ENCODE measurements at regions not wholly inside any gene's neighbourhood (a gene's known extent, or its start where the extent isn't known, plus 50 kb on each side); places are given as distances from the start of the nearest gene placed in this dataset.

DNA sequence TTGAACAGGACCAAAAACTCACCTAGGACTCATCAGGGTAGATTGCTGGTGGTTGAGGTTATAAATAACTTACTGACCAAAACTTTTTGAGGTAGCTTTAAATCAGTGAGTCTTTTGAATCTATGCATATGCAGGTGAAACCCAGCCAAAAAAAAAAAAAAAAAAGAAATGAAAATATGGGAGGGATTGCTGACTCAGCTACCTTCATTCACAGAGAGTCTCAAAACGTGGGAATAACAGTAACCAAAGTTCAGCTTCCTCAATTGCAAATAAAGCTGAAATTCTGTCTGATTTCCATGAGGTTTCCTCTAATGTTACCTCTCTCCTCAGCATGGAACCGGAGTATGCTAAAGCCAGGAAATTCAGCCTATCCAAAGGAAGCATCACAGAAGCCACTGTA, 95.2 kb upstream of the SEMA6D start:
- CTCF ChIA-PET = no interaction called here
- TF ChIP-seq, protein P1, sequence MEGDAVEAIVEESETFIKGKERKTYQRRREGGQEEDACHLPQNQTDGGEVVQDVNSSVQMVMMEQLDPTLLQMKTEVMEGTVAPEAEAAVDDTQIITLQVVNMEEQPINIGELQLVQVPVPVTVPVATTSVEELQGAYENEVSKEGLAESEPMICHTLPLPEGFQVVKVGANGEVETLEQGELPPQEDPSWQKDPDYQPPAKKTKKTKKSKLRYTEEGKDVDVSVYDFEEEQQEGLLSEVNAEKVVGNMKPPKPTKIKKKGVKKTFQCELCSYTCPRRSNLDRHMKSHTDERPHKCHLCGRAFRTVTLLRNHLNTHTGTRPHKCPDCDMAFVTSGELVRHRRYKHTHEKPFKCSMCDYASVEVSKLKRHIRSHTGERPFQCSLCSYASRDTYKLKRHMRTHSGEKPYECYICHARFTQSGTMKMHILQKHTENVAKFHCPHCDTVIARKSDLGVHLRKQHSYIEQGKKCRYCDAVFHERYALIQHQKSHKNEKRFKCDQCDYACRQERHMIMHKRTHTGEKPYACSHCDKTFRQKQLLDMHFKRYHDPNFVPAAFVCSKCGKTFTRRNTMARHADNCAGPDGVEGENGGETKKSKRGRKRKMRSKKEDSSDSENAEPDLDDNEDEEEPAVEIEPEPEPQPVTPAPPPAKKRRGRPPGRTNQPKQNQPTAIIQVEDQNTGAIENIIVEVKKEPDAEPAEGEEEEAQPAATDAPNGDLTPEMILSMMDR (IDR thresholded peaks at IDR 0.05) = no peak
- TF ChIP-seq, protein P2, sequence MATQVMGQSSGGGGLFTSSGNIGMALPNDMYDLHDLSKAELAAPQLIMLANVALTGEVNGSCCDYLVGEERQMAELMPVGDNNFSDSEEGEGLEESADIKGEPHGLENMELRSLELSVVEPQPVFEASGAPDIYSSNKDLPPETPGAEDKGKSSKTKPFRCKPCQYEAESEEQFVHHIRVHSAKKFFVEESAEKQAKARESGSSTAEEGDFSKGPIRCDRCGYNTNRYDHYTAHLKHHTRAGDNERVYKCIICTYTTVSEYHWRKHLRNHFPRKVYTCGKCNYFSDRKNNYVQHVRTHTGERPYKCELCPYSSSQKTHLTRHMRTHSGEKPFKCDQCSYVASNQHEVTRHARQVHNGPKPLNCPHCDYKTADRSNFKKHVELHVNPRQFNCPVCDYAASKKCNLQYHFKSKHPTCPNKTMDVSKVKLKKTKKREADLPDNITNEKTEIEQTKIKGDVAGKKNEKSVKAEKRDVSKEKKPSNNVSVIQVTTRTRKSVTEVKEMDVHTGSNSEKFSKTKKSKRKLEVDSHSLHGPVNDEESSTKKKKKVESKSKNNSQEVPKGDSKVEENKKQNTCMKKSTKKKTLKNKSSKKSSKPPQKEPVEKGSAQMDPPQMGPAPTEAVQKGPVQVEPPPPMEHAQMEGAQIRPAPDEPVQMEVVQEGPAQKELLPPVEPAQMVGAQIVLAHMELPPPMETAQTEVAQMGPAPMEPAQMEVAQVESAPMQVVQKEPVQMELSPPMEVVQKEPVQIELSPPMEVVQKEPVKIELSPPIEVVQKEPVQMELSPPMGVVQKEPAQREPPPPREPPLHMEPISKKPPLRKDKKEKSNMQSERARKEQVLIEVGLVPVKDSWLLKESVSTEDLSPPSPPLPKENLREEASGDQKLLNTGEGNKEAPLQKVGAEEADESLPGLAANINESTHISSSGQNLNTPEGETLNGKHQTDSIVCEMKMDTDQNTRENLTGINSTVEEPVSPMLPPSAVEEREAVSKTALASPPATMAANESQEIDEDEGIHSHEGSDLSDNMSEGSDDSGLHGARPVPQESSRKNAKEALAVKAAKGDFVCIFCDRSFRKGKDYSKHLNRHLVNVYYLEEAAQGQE (IDR thresholded peaks at IDR 0.05; ENCODE audit: insufficient read depth in 1 of 2, low read depth in 2 of 2, low read length in 1 of 2) = no peak
- no peak for DNase-seq (ENCODE audit: low read depth, low spot score)
- no peaks in the 10 kb centered on the region for H3K36me3 ChIP-seq (ENCODE audit: control insufficient read depth, insufficient read depth, low read length)
- H3K9me3 ChIP-seq (ENCODE audit: control insufficient read depth, insufficient read depth, low read depth, low read length) = no peaks in the 10 kb centered on the region
- POLR2A ChIA-PET = no interaction called here
- H3K27me3 ChIP-seq (ENCODE audit: control insufficient read depth, insufficient read depth, low read length) = no peaks in the 10 kb centered on the region
- in situ Hi-C loops (cut with HindIII; ENCODE audit: low pct_unique_long_range_greater_than_20kb, low sequenced_read_pairs) = no loop called here
- no peak overlapping the region for H3K27ac ChIP-seq (ENCODE audit: low read length)
- no TSS peak for BruUV-seq (replicated peaks)
- no peak for ATAC-seq
- no peak overlapping the region for H3K4me3 ChIP-seq (ENCODE audit: low read depth in 2 of 2, low read length in 2 of 2)
- no peaks in the 10 kb centered on the region for H3K4me1 ChIP-seq (ENCODE audit: control insufficient read depth, insufficient read depth, low read length)
- intact Hi-C loops (cut with micrococcal nuclease; ENCODE audit: unreplicated experiment) = no loop called here

DNA sequence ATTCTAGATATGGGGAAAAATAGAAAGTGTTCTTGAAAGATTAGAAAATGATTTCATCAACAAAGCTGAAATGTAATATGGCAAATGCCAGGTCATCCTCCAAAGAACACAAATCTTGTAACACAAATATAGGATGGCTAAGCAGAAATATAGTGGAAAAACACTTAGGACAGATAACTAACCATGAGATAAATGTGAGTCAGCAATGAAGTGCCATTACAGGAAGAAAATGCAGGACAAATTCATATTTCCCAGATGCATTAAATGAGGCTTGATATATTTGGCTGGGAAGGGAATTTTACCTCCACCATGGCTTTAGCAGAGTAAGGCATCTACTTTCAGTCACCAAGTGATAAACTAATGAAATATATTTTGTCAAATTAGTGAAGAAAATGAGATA, 92.8 kb upstream of the SEMA6D start:
- Histone ChIP-seq H3K4me3 (ENCODE audit: low read depth in 2 of 2, low read length in 2 of 2) (no peak overlapping the region), H3K4me1 (ENCODE audit: control insufficient read depth, insufficient read depth, low read length) (no peaks in the 10 kb centered on the region), H3K27me3 (ENCODE audit: control insufficient read depth, insufficient read depth, low read length) (no peaks in the 10 kb centered on the region), H3K27ac (ENCODE audit: low read length) (no peak overlapping the region), H3K36me3 (ENCODE audit: control insufficient read depth, insufficient read depth, low read length) (no peaks in the 10 kb centered on the region), H3K9me3 (ENCODE audit: control insufficient read depth, insufficient read depth, low read depth, low read length) (no peaks in the 10 kb centered on the region)
- in situ Hi-C loops (cut with HindIII; ENCODE audit: low pct_unique_long_range_greater_than_20kb, low sequenced_read_pairs) (no loop called here), intact Hi-C loops (cut with micrococcal nuclease; ENCODE audit: unreplicated experiment) (no loop called here)
- BruUV-seq (replicated peaks) = no TSS peak
- ChIA-PET POLR2A (no interaction called here), CTCF (no interaction called here)
- TF ChIP-seq POLR2AphosphoS5 (IDR thresholded peaks at IDR 0.05; ENCODE audit: low read depth, low read length) = no peak
- TF ChIP-seq SIN3A (IDR thresholded peaks at IDR 0.05; ENCODE audit: borderline replicate concordance, insufficient read depth, low read depth, low read length) = no peak
- TF ChIP-seq, protein P1 (IDR thresholded peaks at IDR 0.05) = no peak
- TF ChIP-seq, protein P2 (IDR thresholded peaks at IDR 0.05; ENCODE audit: insufficient read depth in 1 of 2, low read depth in 2 of 2, low read length in 1 of 2) = no peak
- TF ChIP-seq TCF7L2 (IDR thresholded peaks at IDR 0.05; ENCODE audit: low read depth, low read length) = no peak
- DNase-seq (ENCODE audit: low read depth, low spot score) = no peak
- ATAC-seq = no peak
